ENCODE measurements at regions not wholly inside any gene's neighbourhood (a gene's known extent, or its start where the extent isn't known, plus 50 kb on each side); places are given as distances from the start of the nearest gene placed in this dataset.

GRCh38 chr1:90562892-90563291 is 154.2 kb downstream of the BARHL2 start (continued):
- no peak for TF ChIP-seq HDAC2 (IDR thresholded peaks at IDR 0.05)
- no peak for TF ChIP-seq NR3C1 (IDR thresholded peaks at IDR 0.05)
- no peak for TF ChIP-seq ZNF302 (CRISPR knock-in tag; IDR thresholded peaks at IDR 0.05)
- TF ChIP-seq, protein P1, sequence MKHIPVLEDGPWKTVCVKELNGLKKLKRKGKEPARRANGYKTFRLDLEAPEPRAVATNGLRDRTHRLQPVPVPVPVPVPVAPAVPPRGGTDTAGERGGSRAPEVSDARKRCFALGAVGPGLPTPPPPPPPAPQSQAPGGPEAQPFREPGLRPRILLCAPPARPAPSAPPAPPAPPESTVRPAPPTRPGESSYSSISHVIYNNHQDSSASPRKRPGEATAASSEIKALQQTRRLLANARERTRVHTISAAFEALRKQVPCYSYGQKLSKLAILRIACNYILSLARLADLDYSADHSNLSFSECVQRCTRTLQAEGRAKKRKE (CRISPR knock-in tag; IDR thresholded peaks at IDR 0.05; ENCODE audit: low read depth), result no peak
- TF ChIP-seq CHD2 (IDR thresholded peaks at IDR 0.05; ENCODE audit: low read length, partially characterized antibody), result no peak

GRCh38 chr1:90561911-90562310 is 155.2 kb downstream of the BARHL2 start:
- TF ChIP-seq HOXB13 (CRISPR knock-in tag; IDR thresholded peaks at IDR 0.05; ENCODE audit: low read depth), result no peak
- no peak for TF ChIP-seq NFE2L2 (conservative IDR thresholded peaks at IDR 0.05; ENCODE audit: low read length)
- TF ChIP-seq, protein P2, sequence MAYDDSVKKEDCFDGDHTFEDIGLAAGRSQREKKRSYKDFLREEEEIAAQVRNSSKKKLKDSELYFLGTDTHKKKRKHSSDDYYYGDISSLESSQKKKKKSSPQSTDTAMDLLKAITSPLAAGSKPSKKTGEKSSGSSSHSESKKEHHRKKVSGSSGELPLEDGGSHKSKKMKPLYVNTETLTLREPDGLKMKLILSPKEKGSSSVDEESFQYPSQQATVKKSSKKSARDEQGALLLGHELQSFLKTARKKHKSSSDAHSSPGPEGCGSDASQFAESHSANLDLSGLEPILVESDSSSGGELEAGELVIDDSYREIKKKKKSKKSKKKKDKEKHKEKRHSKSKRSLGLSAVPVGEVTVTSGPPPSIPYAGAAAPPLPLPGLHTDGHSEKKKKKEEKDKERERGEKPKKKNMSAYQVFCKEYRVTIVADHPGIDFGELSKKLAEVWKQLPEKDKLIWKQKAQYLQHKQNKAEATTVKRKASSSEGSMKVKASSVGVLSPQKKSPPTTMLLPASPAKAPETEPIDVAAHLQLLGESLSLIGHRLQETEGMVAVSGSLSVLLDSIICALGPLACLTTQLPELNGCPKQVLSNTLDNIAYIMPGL (CRISPR knock-in tag; IDR thresholded peaks at IDR 0.05; ENCODE audit: borderline replicate concordance), result no peak
- no peak for TF ChIP-seq HES2 (IDR thresholded peaks at IDR 0.05)
- TF ChIP-seq MAZ (IDR thresholded peaks at IDR 0.05; ENCODE audit: borderline replicate concordance, low read depth, low read length), result no peak
- no peak for TF ChIP-seq CHD2 (IDR thresholded peaks at IDR 0.05; ENCODE audit: low read length, partially characterized antibody)
- no peak for TF ChIP-seq KDM1A (IDR thresholded peaks at IDR 0.05; ENCODE audit: low read depth)
- no peak for TF ChIP-seq MAFK (IDR thresholded peaks at IDR 0.05; ENCODE audit: partially characterized antibody)
- TF ChIP-seq GATA3 (IDR thresholded peaks at IDR 0.05; ENCODE audit: borderline replicate concordance), result no peak
- TF ChIP-seq RNF2 (IDR thresholded peaks at IDR 0.05; ENCODE audit: borderline replicate concordance, low read depth), result no peak
- TF ChIP-seq PHF8 (IDR thresholded peaks at IDR 0.05; ENCODE audit: borderline replicate concordance, low read depth), result no peak
- Histone ChIP-seq H3K4me3 (no peak overlapping the region), H3K27ac (no peak overlapping the region), H3K9me3 (no peaks in the 10 kb centered on the region), H3K4me1 (no peaks in the 10 kb centered on the region), H3K4me2 (no peak overlapping the region)
- WGBS (ENCODE audit: missing lambda C conversion rate), result 0% methylated on average over 2 of the region's 3 CpGs
- POLR2A ChIA-PET, result no interaction called here
- CTCF ChIA-PET, result no interaction called here
- ATAC-seq (no peak), FAIRE-seq (no peak), DNase-seq (ENCODE audit: low read depth in 1 of 2, low spot score in 1 of 2) (no peak)

DNA sequence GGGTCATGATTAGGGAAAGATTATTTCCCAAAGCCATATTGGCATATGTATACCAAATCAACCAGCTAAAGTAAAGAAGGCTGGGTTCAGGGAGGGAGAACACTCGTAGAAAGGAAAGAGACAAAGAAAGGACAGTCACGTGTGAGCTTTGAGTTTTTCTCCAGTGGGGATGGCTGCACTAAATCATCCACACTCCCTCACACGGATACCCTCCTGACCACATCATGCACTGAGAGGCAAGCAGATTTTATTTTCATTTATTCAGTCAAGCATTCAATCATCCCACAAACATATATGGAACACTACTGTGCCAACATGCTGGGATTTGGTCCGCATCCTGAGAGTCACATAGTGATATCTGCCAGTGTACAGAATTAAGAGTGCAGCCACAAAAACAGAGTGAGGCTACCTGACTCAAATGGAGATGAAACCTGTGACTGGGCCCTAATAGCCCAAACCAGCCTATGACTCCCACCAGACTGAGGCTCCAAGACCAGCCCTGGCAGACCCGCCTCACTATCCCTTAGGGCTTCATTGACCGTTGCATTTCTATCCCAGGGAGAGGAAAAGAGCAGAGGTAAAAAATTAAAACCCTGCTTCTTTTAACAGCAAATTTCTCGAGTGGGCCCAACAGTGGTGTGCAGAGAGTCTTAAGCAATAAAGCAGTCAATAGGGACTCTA is 155.9 kb downstream of the BARHL2 start:
- no peak for ATAC-seq
- H3K9me3 ChIP-seq, result no peaks in the 10 kb centered on the region
- WGBS (ENCODE audit: missing lambda C conversion rate), result 4% methylated on average over 7 of the region's 7 CpGs
- H3K4me3 ChIP-seq, result no peak overlapping the region
- ChIA-PET CTCF (no interaction called here), POLR2A (no interaction called here)
- FAIRE-seq, result no peak
- no peak overlapping the region for H3K4me2 ChIP-seq
- no peak overlapping the region for H3K27ac ChIP-seq
- no peaks in the 10 kb centered on the region for H3K4me1 ChIP-seq
- no peak for DNase-seq (ENCODE audit: low read depth in 1 of 2, low spot score in 1 of 2)
- no peak for TF ChIP-seq SREBF2 (IDR thresholded peaks at IDR 0.05)
- TF ChIP-seq, protein P2 (CRISPR knock-in tag; IDR thresholded peaks at IDR 0.05; ENCODE audit: borderline replicate concordance), result no peak
- TF ChIP-seq POLR2AphosphoS2 (conservative IDR thresholded peaks at IDR 0.05; ENCODE audit: low read length), result no peak
- TF ChIP-seq KDM1A (IDR thresholded peaks at IDR 0.05; ENCODE audit: low read depth), result no peak
- no peak for TF ChIP-seq PHF8 (IDR thresholded peaks at IDR 0.05; ENCODE audit: borderline replicate concordance, low read depth)
- no peak for TF ChIP-seq JUN (IDR thresholded peaks at IDR 0.05)
- TF ChIP-seq CBX2 (IDR thresholded peaks at IDR 0.05; ENCODE audit: borderline replicate concordance, low read depth), result no peak
- no peak for TF ChIP-seq CHD4 (IDR thresholded peaks at IDR 0.05; ENCODE audit: borderline replicate concordance)
- no peak for TF ChIP-seq USF2 (IDR thresholded peaks at IDR 0.05)
- TF ChIP-seq SMC3 (IDR thresholded peaks at IDR 0.05), result no peak
- no peak for TF ChIP-seq GATA3 (IDR thresholded peaks at IDR 0.05; ENCODE audit: borderline replicate concordance)
- no peak for TF ChIP-seq HOXB5 (CRISPR knock-in tag; IDR thresholded peaks at IDR 0.05)
